ENCODE measurements at regions not wholly inside any gene's neighbourhood (a gene's known extent, or its start where the extent isn't known, plus 50 kb on each side); places are given as distances from the start of the nearest gene placed in this dataset.

GRCh38 chrX:74090049-74090448 is 213.9 kb upstream of the ZCCHC13 start:
- TF ChIP-seq CTCF (IDR thresholded peaks at IDR 0.05; ENCODE audit: poor library complexity) = no peak
- TF ChIP-seq EZH2 (IDR thresholded peaks at IDR 0.05; ENCODE audit: borderline replicate concordance) = no peak
- no peak for TF ChIP-seq EZH2phosphoT487 (IDR thresholded peaks at IDR 0.05; ENCODE audit: low read depth, severe bottlenecking, unreplicated experiment)

All from hepatocyte (in vitro differentiated cells).